HG02678 (cell line): ENCODE measurements at regions not wholly inside any gene's neighbourhood (a gene's known extent, or its start where the extent isn't known, plus 50 kb on each side); places are given as distances from the start of the nearest gene placed in this dataset.

Experiments
- ATAC-seq: cut with Tn5 transposase; IDR thresholded peaks from one replicate; pipeline ENCODE4 v1.9.1; 2021; ENCODE audit warnings: mild to moderate bottlenecking, moderate library complexity; ENCODE audit not compliant: unreplicated experiment

GRCh38 chr9:30944225-30944569 lies 1440.2 kb upstream of the ACO1 start:
- ATAC-seq, result no peak

GRCh38 chr9:30944741-30945280 lies 1439.6 kb upstream of the ACO1 start:
- ATAC-seq, result no peak

- ATAC-seq, result no peak
Measured at GRCh38 chr9:30964332-30964731, 1420.1 kb upstream of the ACO1 start.

GRCh38 chr9:30967476-30967875 lies 1417.0 kb upstream of the ACO1 start:
- ATAC-seq, result no peak

GRCh38 chr9:30970186-30970585 lies 1414.3 kb upstream of the ACO1 start:
- no peak for ATAC-seq

- ATAC-seq, result no peak
Measured at GRCh38 chr9:30970812-30971211, 1413.6 kb upstream of the ACO1 start.

- no peak for ATAC-seq
Measured at GRCh38 chr9:30972654-30973053, 1411.8 kb upstream of the ACO1 start.

- no peak for ATAC-seq
Measured at GRCh38 chr9:30977965-30978364, 1406.5 kb upstream of the ACO1 start.

GRCh38 chr9:30982301-30982700 lies 1402.1 kb upstream of the ACO1 start:
- ATAC-seq, result no peak

- no peak for ATAC-seq
Measured at GRCh38 chr9:30995956-30996738, 1388.3 kb upstream of the ACO1 start.

- ATAC-seq, result no peak
Measured at GRCh38 chr9:30996761-30997160, 1387.7 kb upstream of the ACO1 start.

- ATAC-seq, result no peak
Measured at GRCh38 chr9:30997291-30997690, 1387.2 kb upstream of the ACO1 start.

- ATAC-seq, result no peak
Measured at GRCh38 chr9:31005086-31005665, 1379.3 kb upstream of the ACO1 start.

GRCh38 chr9:31013371-31013770 lies 1371.1 kb upstream of the ACO1 start:
- no peak for ATAC-seq

GRCh38 chr9:31023847-31024246 lies 1360.6 kb upstream of the ACO1 start:
- no peak for ATAC-seq

GRCh38 chr9:31027678-31028077 lies 1356.8 kb upstream of the ACO1 start:
- ATAC-seq, result no peak

- ATAC-seq, result no peak
Measured at GRCh38 chr9:31028137-31028536, 1356.3 kb upstream of the ACO1 start.

GRCh38 chr9:31030741-31031202 lies 1353.7 kb upstream of the ACO1 start:
- ATAC-seq, result no peak

- ATAC-seq, result no peak
Measured at GRCh38 chr9:31032206-31032605, 1352.2 kb upstream of the ACO1 start.

- ATAC-seq, result no peak
Measured at GRCh38 chr9:31034311-31034710, 1350.1 kb upstream of the ACO1 start.

- no peak for ATAC-seq
Measured at GRCh38 chr9:31040564-31040963, 1343.9 kb upstream of the ACO1 start.

- no peak for ATAC-seq
Measured at GRCh38 chr9:31045810-31046209, 1338.6 kb upstream of the ACO1 start.
